GM12878 (cell line): ENCODE measurements at regions not wholly inside any gene's neighbourhood (a gene's known extent, or its start where the extent isn't known, plus 50 kb on each side); places are given as distances from the start of the nearest gene placed in this dataset.

ENCODE experiments used
- NR2F1 ChIP-seq: fragments of 450-650 bp; conservative IDR thresholded peaks from 2 replicates; pipeline ENCODE4 v1.6.1; 2017; ENCODE audit warnings: mild to moderate bottlenecking
- SRF ChIP-seq, 2 experiments: IDR thresholded peaks; 2 replicates each; pipeline ENCODE4 v1.6.1; 2011; ENCODE audit warnings: low read depth in 2 of 2, low read length in 2 of 2, mild to moderate bottlenecking in 1 of 2, moderate library complexity in 1 of 2
- TF ChIP-seq, protein P1 (sequence below), 3 experiments: IDR thresholded peaks in 2 of 3; conservative IDR thresholded peaks in 1 of 3; 2 replicates each; pipeline ENCODE4 v1.5.1; 2011; ENCODE audit warnings: low read depth in 3 of 3, low read length in 3 of 3, mild to moderate bottlenecking in 3 of 3, control low read depth in 2 of 3, moderate library complexity in 2 of 3, inconsistent platforms in 1 of 3, mixed read lengths in 1 of 3; ENCODE audit not compliant: control insufficient read depth in 2 of 3, insufficient read depth in 1 of 3; ENCODE audit errors: extremely low read depth in 1 of 3
- TF ChIP-seq, protein P2 (sequence below): fragments of 450-650 bp; IDR thresholded peaks from 2 replicates; pipeline ENCODE4 v1.6.1; 2016; ENCODE audit warnings: mild to moderate bottlenecking, moderate library complexity, borderline replicate concordance

- no peak for TF ChIP-seq SRF (IDR thresholded peaks at IDR 0.05; ENCODE audit: low read depth in 2 of 2, low read length in 2 of 2)
- TF ChIP-seq NR2F1: no peak
- TF ChIP-seq, protein P1, sequence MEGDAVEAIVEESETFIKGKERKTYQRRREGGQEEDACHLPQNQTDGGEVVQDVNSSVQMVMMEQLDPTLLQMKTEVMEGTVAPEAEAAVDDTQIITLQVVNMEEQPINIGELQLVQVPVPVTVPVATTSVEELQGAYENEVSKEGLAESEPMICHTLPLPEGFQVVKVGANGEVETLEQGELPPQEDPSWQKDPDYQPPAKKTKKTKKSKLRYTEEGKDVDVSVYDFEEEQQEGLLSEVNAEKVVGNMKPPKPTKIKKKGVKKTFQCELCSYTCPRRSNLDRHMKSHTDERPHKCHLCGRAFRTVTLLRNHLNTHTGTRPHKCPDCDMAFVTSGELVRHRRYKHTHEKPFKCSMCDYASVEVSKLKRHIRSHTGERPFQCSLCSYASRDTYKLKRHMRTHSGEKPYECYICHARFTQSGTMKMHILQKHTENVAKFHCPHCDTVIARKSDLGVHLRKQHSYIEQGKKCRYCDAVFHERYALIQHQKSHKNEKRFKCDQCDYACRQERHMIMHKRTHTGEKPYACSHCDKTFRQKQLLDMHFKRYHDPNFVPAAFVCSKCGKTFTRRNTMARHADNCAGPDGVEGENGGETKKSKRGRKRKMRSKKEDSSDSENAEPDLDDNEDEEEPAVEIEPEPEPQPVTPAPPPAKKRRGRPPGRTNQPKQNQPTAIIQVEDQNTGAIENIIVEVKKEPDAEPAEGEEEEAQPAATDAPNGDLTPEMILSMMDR (IDR thresholded peaks at IDR 0.05 in 2 of 3, conservative IDR thresholded peaks at IDR 0.05 in 1 of 3; ENCODE audit: control insufficient read depth in 2 of 3, extremely low read depth in 1 of 3, insufficient read depth in 1 of 3, low read depth in 3 of 3, low read length in 3 of 3): no peak
- TF ChIP-seq, protein P2, sequence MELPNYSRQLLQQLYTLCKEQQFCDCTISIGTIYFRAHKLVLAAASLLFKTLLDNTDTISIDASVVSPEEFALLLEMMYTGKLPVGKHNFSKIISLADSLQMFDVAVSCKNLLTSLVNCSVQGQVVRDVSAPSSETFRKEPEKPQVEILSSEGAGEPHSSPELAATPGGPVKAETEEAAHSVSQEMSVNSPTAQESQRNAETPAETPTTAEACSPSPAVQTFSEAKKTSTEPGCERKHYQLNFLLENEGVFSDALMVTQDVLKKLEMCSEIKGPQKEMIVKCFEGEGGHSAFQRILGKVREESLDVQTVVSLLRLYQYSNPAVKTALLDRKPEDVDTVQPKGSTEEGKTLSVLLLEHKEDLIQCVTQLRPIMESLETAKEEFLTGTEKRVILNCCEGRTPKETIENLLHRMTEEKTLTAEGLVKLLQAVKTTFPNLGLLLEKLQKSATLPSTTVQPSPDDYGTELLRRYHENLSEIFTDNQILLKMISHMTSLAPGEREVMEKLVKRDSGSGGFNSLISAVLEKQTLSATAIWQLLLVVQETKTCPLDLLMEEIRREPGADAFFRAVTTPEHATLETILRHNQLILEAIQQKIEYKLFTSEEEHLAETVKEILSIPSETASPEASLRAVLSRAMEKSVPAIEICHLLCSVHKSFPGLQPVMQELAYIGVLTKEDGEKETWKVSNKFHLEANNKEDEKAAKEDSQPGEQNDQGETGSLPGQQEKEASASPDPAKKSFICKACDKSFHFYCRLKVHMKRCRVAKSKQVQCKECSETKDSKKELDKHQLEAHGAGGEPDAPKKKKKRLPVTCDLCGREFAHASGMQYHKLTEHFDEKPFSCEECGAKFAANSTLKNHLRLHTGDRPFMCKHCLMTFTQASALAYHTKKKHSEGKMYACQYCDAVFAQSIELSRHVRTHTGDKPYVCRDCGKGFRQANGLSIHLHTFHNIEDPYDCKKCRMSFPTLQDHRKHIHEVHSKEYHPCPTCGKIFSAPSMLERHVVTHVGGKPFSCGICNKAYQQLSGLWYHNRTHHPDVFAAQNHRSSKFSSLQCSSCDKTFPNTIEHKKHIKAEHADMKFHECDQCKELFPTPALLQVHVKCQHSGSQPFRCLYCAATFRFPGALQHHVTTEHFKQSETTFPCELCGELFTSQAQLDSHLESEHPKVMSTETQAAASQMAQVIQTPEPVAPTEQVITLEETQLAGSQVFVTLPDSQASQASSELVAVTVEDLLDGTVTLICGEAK: no peak
Observed at GRCh38 chr7:69203871-69204270, 394.4 kb upstream of the AUTS2 start.
